ENCODE measurements at regions not wholly inside any gene's neighbourhood (a gene's known extent, or its start where the extent isn't known, plus 50 kb on each side); places are given as distances from the start of the nearest gene placed in this dataset.

GRCh38 chr4:178899084-178899483 lies 1456.8 kb upstream of the AGA start:
- TF ChIP-seq, protein P1, sequence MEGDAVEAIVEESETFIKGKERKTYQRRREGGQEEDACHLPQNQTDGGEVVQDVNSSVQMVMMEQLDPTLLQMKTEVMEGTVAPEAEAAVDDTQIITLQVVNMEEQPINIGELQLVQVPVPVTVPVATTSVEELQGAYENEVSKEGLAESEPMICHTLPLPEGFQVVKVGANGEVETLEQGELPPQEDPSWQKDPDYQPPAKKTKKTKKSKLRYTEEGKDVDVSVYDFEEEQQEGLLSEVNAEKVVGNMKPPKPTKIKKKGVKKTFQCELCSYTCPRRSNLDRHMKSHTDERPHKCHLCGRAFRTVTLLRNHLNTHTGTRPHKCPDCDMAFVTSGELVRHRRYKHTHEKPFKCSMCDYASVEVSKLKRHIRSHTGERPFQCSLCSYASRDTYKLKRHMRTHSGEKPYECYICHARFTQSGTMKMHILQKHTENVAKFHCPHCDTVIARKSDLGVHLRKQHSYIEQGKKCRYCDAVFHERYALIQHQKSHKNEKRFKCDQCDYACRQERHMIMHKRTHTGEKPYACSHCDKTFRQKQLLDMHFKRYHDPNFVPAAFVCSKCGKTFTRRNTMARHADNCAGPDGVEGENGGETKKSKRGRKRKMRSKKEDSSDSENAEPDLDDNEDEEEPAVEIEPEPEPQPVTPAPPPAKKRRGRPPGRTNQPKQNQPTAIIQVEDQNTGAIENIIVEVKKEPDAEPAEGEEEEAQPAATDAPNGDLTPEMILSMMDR (IDR thresholded peaks at IDR 0.05; ENCODE audit: borderline replicate concordance, extremely low read depth, low read length, poor library complexity, severe bottlenecking): no peak
- TF ChIP-seq EZH2 (IDR thresholded peaks at IDR 0.05; ENCODE audit: borderline replicate concordance, low read depth, low read length, severe bottlenecking): no peak
